Fibroblast of lung (primary cell): ENCODE measurements at regions not wholly inside any gene's neighbourhood (a gene's known extent, or its start where the extent isn't known, plus 50 kb on each side); places are given as distances from the start of the nearest gene placed in this dataset.

ENCODE experiments used
- DNase-seq, 2 donors: peaks; one replicate each; pipeline versions ENCODE4 v3.0.0 to v3.0.0-alpha.2; 2010; ENCODE audit warnings: low read depth in 2 of 2
- H2AFZ ChIP-seq: 2 replicates; pipeline ENCODE4 v1.5.1; 2012; ENCODE audit warnings: low read length, control low read depth, inconsistent platforms
- H3K27ac ChIP-seq: 2 replicates; pipeline ENCODE4 v1.5.1; 2011; ENCODE audit warnings: low read length, control low read depth; ENCODE audit not compliant: insufficient read depth
- H3K27me3 ChIP-seq: 2 replicates; pipeline ENCODE4 v1.5.1; 2011; ENCODE audit warnings: mild to moderate bottlenecking, low read length; ENCODE audit not compliant: control insufficient read depth, insufficient read depth
- H3K36me3 ChIP-seq: 2 replicates; pipeline ENCODE4 v1.5.1; 2011; ENCODE audit warnings: low read length; ENCODE audit not compliant: control insufficient read depth, insufficient read depth
- H3K4me1 ChIP-seq: 2 replicates; pipeline ENCODE4 v1.5.1; 2011; ENCODE audit warnings: low read length; ENCODE audit not compliant: control insufficient read depth, insufficient read depth; ENCODE audit errors: extremely low read depth
- H3K4me2 ChIP-seq: 2 replicates; pipeline ENCODE4 v1.5.1; 2011; ENCODE audit warnings: low read length, control low read depth; ENCODE audit not compliant: insufficient read depth; ENCODE audit errors: extremely low read depth
- H3K4me3 ChIP-seq, 4 experiments: fragments of 200-600 bp in 1 of 4; sonication (generic) in 1 of 4; replicated peaks in 1 of 4; 2 replicates each; pipeline ENCODE4 v1.5.1; 2011 to 2016; ENCODE audit warnings: low read length in 4 of 4, low read depth in 3 of 4, mild to moderate bottlenecking in 3 of 4, control low read depth in 2 of 4, inconsistent platforms in 1 of 4, mixed read lengths in 1 of 4; ENCODE audit not compliant: insufficient read depth in 1 of 4; ENCODE audit errors: control extremely low read depth in 1 of 4
- H3K79me2 ChIP-seq: 2 replicates; pipeline ENCODE4 v1.5.1; 2012; ENCODE audit warnings: mild to moderate bottlenecking, low read length, inconsistent platforms; ENCODE audit not compliant: control insufficient read depth, insufficient read depth
- H3K9ac ChIP-seq: 2 replicates; pipeline ENCODE4 v1.5.1; 2011; ENCODE audit warnings: mild to moderate bottlenecking, low read length, control low read depth; ENCODE audit not compliant: insufficient read depth
- H3K9me3 ChIP-seq: 2 replicates; pipeline ENCODE4 v1.5.1; 2012; ENCODE audit warnings: low read depth, low read length; ENCODE audit not compliant: control insufficient read depth, insufficient read depth
- H4K20me1 ChIP-seq: 2 replicates; pipeline ENCODE4 v1.5.1; 2011; ENCODE audit warnings: low read length; ENCODE audit not compliant: control insufficient read depth, insufficient read depth; ENCODE audit errors: extremely low read depth
- CTCF ChIP-seq, 2 donors: IDR thresholded peaks in 1 of 2; conservative IDR thresholded peaks in 1 of 2; 1 replicate in 1 of 2; 2 replicates in 1 of 2; pipeline ENCODE4 v1.5.1; 2011 to 2012; ENCODE audit warnings: low read length in 2 of 2, control low read depth in 1 of 2, inconsistent platforms in 1 of 2, low read depth in 1 of 2, mild to moderate bottlenecking in 1 of 2
- EZH2 ChIP-seq: IDR thresholded peaks from 2 replicates; pipeline ENCODE4 v1.5.1; 2012; ENCODE audit warnings: low read length, control low read depth, mild to moderate bottlenecking; ENCODE audit errors: missing control alignments

DNA sequence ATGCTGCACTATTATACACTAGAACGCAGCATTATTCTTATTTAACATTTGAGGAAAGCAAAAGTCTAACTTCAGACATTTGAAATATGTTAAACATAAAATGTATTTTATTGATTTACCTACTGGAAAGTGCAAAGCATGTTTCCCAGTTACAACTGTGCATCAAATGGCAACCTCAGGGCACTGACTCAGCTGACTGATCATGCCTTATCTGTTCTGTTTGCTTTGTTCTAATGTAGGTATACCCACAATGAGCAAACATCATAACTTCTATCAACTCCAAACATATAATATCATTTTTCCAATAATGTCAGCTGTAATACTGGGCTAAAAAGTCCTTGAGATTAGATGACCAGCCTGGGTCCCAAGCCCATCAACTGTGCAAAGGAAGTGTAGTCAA is 431.0 kb downstream of the FOXG1 start:
- H3K9me3 ChIP-seq = no peaks in the 10 kb centered on the region
- H3K36me3 ChIP-seq = no peaks in the 10 kb centered on the region
- no peaks in the 10 kb centered on the region for H4K20me1 ChIP-seq
- no peaks in the 10 kb centered on the region for H3K27me3 ChIP-seq
- no peak overlapping the region for H3K4me2 ChIP-seq
- H3K4me1 ChIP-seq = no peaks in the 10 kb centered on the region
- H3K4me3 ChIP-seq = no peak overlapping the region
- H3K27ac ChIP-seq = no peak overlapping the region
- no peak for DNase-seq
- H3K9ac ChIP-seq = no peak overlapping the region
- H3K79me2 ChIP-seq = no peaks in the 10 kb centered on the region
- TF ChIP-seq EZH2 = no peak
- TF ChIP-seq CTCF (conservative IDR thresholded peaks at IDR 0.05 in 1 of 2, IDR thresholded peaks at IDR 0.05 in 1 of 2; ENCODE audit: low read depth in 1 of 2, low read length in 2 of 2) = no peak
- H2AFZ ChIP-seq = no peak overlapping the region

DNA sequence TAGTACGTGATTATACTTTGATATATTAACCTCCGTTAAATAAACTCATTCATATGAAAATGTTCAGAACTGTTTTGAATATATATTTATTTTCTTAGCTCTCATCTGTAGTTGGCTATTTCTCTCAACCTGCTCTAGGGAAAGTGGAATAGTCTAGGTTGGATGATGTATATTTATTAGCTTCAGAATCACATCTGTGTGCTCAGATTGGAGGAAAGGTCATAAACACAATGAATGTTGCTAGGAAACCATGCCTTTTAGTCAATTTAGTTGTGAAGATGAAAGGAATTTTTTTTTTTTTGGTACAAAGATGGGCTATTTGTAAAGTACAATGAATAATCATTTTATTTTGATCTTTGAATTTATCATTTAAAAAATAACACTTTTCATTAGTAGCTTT is 439.1 kb downstream of the FOXG1 start:
- H3K4me2 ChIP-seq = no peak overlapping the region
- H3K79me2 ChIP-seq = no peaks in the 10 kb centered on the region
- TF ChIP-seq EZH2 (no peak), CTCF (conservative IDR thresholded peaks at IDR 0.05 in 1 of 2, IDR thresholded peaks at IDR 0.05 in 1 of 2; ENCODE audit: low read depth in 1 of 2, low read length in 2 of 2) (no peak)
- DNase-seq = no peak
- H4K20me1 ChIP-seq = no peaks in the 10 kb centered on the region
- no peaks in the 10 kb centered on the region for H3K9me3 ChIP-seq
- no peaks in the 10 kb centered on the region for H3K36me3 ChIP-seq
- H3K27ac ChIP-seq = no peak overlapping the region
- no peak overlapping the region for H3K9ac ChIP-seq
- H3K27me3 ChIP-seq = no peaks in the 10 kb centered on the region
- no peaks in the 10 kb centered on the region for H3K4me1 ChIP-seq
- H3K4me3 ChIP-seq = no peak overlapping the region
- no peak overlapping the region for H2AFZ ChIP-seq

- TF ChIP-seq EZH2 (no peak), CTCF (conservative IDR thresholded peaks at IDR 0.05 in 1 of 2, IDR thresholded peaks at IDR 0.05 in 1 of 2; ENCODE audit: low read depth in 1 of 2, low read length in 2 of 2) (no peak)
- no peaks in the 10 kb centered on the region for H3K4me1 ChIP-seq
These were observed 449.3 kb downstream of the FOXG1 start for GRCh38 chr14:29215853-29216252.

More at GRCh38 chr14:29215853-29216252, 449.3 kb downstream of the FOXG1 start:
- Histone ChIP-seq H3K36me3 (no peaks in the 10 kb centered on the region), H4K20me1 (no peaks in the 10 kb centered on the region), H3K79me2 (no peaks in the 10 kb centered on the region), H3K4me2 (no peak overlapping the region), H3K27me3 (no peaks in the 10 kb centered on the region), H3K27ac (no peak overlapping the region), H2AFZ (no peak overlapping the region), H3K9me3 (no peaks in the 10 kb centered on the region), H3K9ac (no peak overlapping the region), H3K4me3 (no peak overlapping the region)
- peak; percentile 21 to 31 for DNase-seq
